H54 (cell line): ENCODE measurements at regions not wholly inside any gene's neighbourhood (a gene's known extent, or its start where the extent isn't known, plus 50 kb on each side); places are given as distances from the start of the nearest gene placed in this dataset.
A peak's percentile ranks its signal among the peaks of the same experiment; 100 is the strongest.

Experiments
- DNase-seq: peaks from one replicate; pipeline ENCODE4 v3.0.0; 2011; ENCODE audit warnings: low spot score, mixed read lengths; ENCODE audit not compliant: insufficient read length
- FAIRE-seq: peaks from 3 replicates; lab custom pipeline; 2011; peaks lifted over from hg19 to GRCh38; lab: Jason Lieb, UNC
- POLR2A ChIP-seq: IDR thresholded peaks from 2 replicates; pipeline ENCODE4 v1.6.1; 2011; ENCODE audit warnings: low read depth, mild to moderate bottlenecking, low read length

DNA sequence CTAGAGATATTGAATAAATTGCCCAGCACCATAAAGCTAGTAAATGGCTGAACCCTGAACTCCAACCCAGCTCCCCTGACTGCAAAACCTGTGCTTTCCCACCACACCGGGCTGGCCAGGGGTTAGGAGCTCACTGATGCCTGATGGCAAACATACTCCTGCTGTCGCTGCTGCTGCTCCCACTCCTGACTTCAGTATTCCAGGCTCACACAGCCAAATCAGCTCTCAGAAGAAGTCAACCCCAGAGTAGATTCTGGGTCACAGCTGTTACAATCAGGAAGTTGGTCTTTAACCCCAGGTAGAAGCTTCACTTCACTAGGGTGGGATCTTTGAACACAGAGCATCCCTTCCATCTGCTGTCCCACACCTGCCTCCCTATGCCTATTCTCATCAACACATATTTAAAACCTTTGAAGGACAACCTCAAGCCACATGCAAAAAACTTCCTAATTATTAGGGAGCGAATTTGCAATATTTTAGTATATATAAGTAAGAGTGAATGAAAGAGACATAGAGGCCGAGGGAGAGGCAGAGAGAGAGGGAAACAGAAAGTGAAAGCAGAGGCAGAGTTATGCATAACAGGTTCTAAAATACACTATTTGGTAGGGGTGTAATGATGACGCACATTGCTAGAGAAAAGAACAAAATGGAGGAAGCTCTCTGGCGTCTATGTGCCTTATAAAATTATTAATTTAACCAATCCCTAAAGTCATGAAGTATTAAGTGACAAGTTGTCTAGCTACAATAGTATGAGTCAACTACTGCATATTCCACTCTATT, 99.4 kb upstream of the SERP2 start:
- DNase-seq (no peak), FAIRE-seq (no peak)
- TF ChIP-seq POLR2A = no peak

DNA sequence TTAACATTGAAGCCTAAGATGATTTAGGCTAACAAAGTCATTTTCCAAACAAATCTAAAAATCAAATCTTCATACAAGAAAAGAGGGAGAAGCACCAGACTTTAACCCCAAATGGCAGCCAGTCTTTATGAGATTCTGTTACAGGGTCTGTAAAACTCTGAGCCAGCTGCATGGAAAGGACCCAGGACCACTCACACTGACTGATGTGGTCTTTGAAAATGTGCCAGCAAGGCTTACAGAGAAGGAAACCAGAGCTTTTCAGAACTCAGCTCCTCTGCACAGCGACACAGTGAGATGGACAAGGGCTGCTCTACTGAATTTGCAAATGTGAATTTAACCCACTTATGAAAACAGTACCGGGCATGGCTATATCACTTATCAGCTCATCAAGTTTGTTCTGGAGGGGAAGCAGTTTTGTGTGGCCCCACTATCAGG, 98.8 kb upstream of the SERP2 start:
- FAIRE-seq = no peak

GRCh38 chr13:44275381-44275780, 98.2 kb upstream of the SERP2 start:
- FAIRE-seq (no peak), DNase-seq (no peak)
- TF ChIP-seq POLR2A = no peak

More for the DNA sequence above, 98.8 kb upstream of the SERP2 start:
- no peak for TF ChIP-seq POLR2A
- DNase-seq = no peak

DNA sequence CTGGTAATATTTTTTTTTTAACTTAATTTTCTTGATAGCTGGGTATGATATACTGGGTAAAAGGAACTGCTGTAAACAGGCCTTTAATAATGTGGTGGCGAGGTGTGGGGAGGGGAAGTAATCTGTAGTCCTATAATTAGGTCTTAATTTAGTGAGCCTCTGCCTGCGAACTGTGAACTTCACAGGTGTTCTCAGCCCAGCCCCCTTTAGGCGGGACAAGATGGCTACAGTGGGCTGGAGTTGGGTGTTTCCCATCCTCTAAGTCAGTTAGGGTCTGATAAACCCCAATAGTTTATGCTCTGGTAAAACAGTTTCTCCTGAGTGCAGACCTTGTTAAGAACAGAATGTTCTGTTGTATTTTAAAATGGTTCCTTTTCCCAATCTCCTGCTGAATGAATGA, 97.6 kb upstream of the SERP2 start:
- DNase-seq = no peak
- FAIRE-seq = no peak
- TF ChIP-seq POLR2A = no peak

- no peak for FAIRE-seq
- no peak for DNase-seq
- TF ChIP-seq POLR2A = no peak
These were observed 96.2 kb upstream of the SERP2 start for GRCh38 chr13:44277459-44277858.

GRCh38 chr13:44278166-44278565, 95.5 kb upstream of the SERP2 start:
- DNase-seq (no peak), FAIRE-seq (no peak)
- no peak for TF ChIP-seq POLR2A

DNA sequence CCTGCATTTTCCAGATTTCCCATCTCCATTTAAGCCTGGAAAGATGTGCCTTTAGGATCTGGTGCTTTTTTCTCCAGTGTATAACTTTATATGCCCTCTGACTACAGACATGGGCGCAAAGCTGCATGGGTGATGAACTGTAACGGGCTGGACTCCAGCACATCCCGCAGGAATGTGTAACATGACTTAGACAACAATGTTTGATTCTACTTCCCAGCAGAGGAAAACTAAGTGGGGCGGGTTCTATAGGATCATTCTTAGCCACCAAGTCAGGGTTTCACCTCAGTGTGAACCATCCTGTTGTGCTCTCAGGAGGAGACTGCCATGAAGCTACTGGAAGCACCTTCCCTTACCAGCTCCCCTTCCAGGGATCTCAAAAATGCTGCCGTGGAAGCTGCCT, 93.2 kb upstream of the SERP2 start:
- TF ChIP-seq POLR2A = no peak
- peak; percentile 48 for FAIRE-seq

DNA sequence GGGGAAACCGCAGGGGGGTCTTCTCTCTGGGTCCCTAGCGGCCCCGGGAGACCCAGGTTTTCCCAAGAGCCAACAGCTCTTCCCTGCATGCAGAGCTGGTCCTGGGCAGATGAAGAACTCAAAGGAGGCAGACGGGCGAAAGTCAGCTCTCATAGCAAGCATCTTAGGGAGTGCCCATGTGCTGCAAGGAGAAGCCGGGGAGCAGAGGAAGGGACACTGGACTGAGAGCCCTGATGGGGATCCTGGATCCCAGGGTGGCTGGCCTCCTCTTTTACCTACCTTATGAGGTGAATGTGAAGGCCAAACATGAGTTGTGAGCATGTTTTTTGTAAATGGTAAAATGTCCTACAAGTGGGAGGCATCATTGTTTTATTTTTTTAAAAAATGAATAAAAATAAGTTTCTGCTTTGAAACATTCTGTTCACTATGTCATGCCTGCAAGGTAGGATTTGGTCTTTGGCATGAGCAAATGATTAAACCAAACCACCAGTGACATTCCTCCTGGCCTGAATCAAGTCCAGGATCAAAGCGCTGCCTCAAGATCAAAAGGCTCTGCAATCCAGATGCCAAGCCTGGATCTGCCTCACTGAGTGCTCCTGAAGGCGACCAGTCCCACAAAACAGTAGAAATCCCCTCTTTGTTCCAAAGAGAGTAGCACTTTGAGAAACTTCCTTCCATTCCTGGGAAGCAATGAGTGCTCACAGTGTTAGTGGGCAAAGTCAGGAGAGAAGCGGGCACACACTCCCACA, 92.2 kb upstream of the SERP2 start:
- FAIRE-seq (no peak), DNase-seq (no peak)
- TF ChIP-seq POLR2A = no peak

More for the DNA sequence above, 93.2 kb upstream of the SERP2 start:
- DNase-seq = no peak

- DNase-seq (no peak), FAIRE-seq (no peak)
- TF ChIP-seq POLR2A = no peak
These were observed 90.0 kb upstream of the SERP2 start for GRCh38 chr13:44283600-44283999.

GRCh38 chr13:44287958-44288357, 85.7 kb upstream of the SERP2 start:
- FAIRE-seq = no peak
- TF ChIP-seq POLR2A = no peak
- no peak for DNase-seq

GRCh38 chr13:44292545-44292944, 81.1 kb upstream of the SERP2 start:
- FAIRE-seq (no peak), DNase-seq (no peak)
- TF ChIP-seq POLR2A = no peak

- no peak for TF ChIP-seq POLR2A
- FAIRE-seq = no peak
- DNase-seq = no peak
These were observed 80.2 kb upstream of the SERP2 start for GRCh38 chr13:44293374-44293773.

- no peak for TF ChIP-seq POLR2A
- no peak for DNase-seq
- no peak for FAIRE-seq
These were observed 79.5 kb upstream of the SERP2 start for GRCh38 chr13:44293908-44294735.

DNA sequence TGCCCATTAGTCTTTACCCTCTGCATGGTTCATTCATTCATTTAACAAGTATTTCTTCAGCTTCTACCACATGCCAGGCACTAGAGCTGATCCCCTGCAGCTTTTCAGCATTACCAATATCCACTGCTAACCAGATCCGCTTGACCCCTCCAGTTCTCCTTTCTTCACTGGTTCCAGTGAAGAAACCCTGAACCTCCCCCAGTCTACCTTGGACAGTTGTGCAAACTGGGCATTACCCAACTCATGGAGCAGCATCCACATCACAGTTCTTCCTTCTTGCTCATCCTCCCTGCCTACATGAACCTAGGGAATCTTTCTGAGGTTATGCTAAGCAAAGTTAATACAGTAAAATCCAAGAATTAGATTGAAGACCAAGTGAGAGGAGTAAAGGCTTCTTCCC, 78.7 kb upstream of the SERP2 start:
- DNase-seq (no peak), FAIRE-seq (no peak)
- TF ChIP-seq POLR2A = no peak
